Mucosa of descending colon (tissue), 3 donors: ENCODE measurements at regions not wholly inside any gene's neighbourhood (a gene's known extent, or its start where the extent isn't known, plus 50 kb on each side); places are given as distances from the start of the nearest gene placed in this dataset.
"Not testable (repeated sequence)": the region's sequence is repeated elsewhere in the genome, so short reads cannot be mapped to it uniquely, and the experiment has no call there.

Source experiments
- ATAC-seq: fragments of 200-7000 bp; cut with Tn5 transposase; one replicate; pipeline ENCODE4 v1.9.1; 2020; ENCODE audit warnings: mild to moderate bottlenecking, moderate library complexity
- DNase-seq, 3 donors: peaks; one replicate each; pipeline ENCODE4 v3.0.0-alpha.2; 2020
- H3K36me3 ChIP-seq: fragments of 200-600 bp; one replicate; pipeline ENCODE4 v1.8.0; 2021; ENCODE audit warnings: low read depth, mild to moderate bottlenecking
- H3K4me1 ChIP-seq: fragments of 200-600 bp; one replicate; pipeline ENCODE4 v1.8.0; 2021; ENCODE audit warnings: low read depth, mild to moderate bottlenecking
- H3K4me3 ChIP-seq: fragments of 200-600 bp; one replicate; pipeline ENCODE4 v1.8.0; 2021; ENCODE audit warnings: mild to moderate bottlenecking
- H3K9me3 ChIP-seq: fragments of 200-600 bp; one replicate; pipeline ENCODE4 v1.8.0; 2021; ENCODE audit warnings: mild to moderate bottlenecking
- CTCF ChIP-seq: fragments of 200-600 bp; IDR thresholded peaks from one replicate; pipeline ENCODE4 v1.8.0; 2022; ENCODE audit warnings: antibody characterized with exemption, mild to moderate bottlenecking
- intact Hi-C, 2 donors: fragments of 100-400 bp; cut with DNase I in 1 of 2; cut with micrococcal nuclease in 1 of 2; formaldehyde crosslinking; loops; one replicate each; pipeline versions ENCODE4 v1.11.0 to v1.11.1; 2022; cut with DNase I, micrococcal nuclease
- donor health status: DM: no; HTN: no; CAD: no; lungs with moderate emphysema.
- donor health status: DM: no; HTN: no; CAD: no.
- donor health status: DM: no; HTN: yes; CAD: no.

- no peaks in the 10 kb centered on the region for H3K4me1 ChIP-seq
- no peak for DNase-seq
- no peak overlapping the region for H3K4me3 ChIP-seq
- no peak for ATAC-seq
- H3K36me3 ChIP-seq = no peaks in the 10 kb centered on the region
- no peak for TF ChIP-seq CTCF
- H3K9me3 ChIP-seq = no peaks in the 10 kb centered on the region
- intact Hi-C loops = no loop called here
Observed at GRCh38 chr6:99148111-99148510, 200.4 kb upstream of the FBXL4 start.

- Histone ChIP-seq H3K9me3 (no peaks in the 10 kb centered on the region), H3K4me1 (no peaks in the 10 kb centered on the region), H3K4me3 (no peak overlapping the region), H3K36me3 (no peaks in the 10 kb centered on the region)
- ATAC-seq = no peak
- DNase-seq = no peak
- no peak for TF ChIP-seq CTCF
- intact Hi-C loops = no loop called here
Observed at GRCh38 chr6:99147206-99147605, 199.5 kb upstream of the FBXL4 start.

GRCh38 chr6:99146711-99147110 is 199.0 kb upstream of the FBXL4 start:
- H3K9me3 ChIP-seq = no peaks in the 10 kb centered on the region
- ATAC-seq = no peak
- DNase-seq = no peak
- no peak for TF ChIP-seq CTCF
- no peak overlapping the region for H3K4me3 ChIP-seq
- intact Hi-C loops = no loop called here
- no peaks in the 10 kb centered on the region for H3K4me1 ChIP-seq
- H3K36me3 ChIP-seq = no peaks in the 10 kb centered on the region

GRCh38 chr6:99145738-99146137 is 198.0 kb upstream of the FBXL4 start:
- Histone ChIP-seq H3K4me1 (no peaks in the 10 kb centered on the region), H3K36me3 (no peaks in the 10 kb centered on the region), H3K9me3 (no peaks in the 10 kb centered on the region), H3K4me3 (no peak overlapping the region)
- DNase-seq (no peak), ATAC-seq (no peak)
- TF ChIP-seq CTCF = no peak
- intact Hi-C loops = no loop called here

GRCh38 chr6:99143108-99143861 is 195.5 kb upstream of the FBXL4 start:
- ATAC-seq = no peak
- H3K4me3 ChIP-seq = no peak overlapping the region
- DNase-seq = no peak
- H3K36me3 ChIP-seq = no peaks in the 10 kb centered on the region
- intact Hi-C loops = no loop called here
- no peak for TF ChIP-seq CTCF
- H3K4me1 ChIP-seq = no peaks in the 10 kb centered on the region
- H3K9me3 ChIP-seq = no peaks in the 10 kb centered on the region

GRCh38 chr6:99141906-99142305 is 194.2 kb upstream of the FBXL4 start:
- H3K4me1 ChIP-seq, DNase-seq, intact Hi-C loops, H3K4me3 ChIP-seq, ATAC-seq, H3K36me3 ChIP-seq, H3K9me3 ChIP-seq: not testable (repeated sequence)
